Superior temporal gyrus (tissue), 1 donor: ENCODE measurements at regions not wholly inside any gene's neighbourhood (a gene's known extent, or its start where the extent isn't known, plus 50 kb on each side); places are given as distances from the start of the nearest gene placed in this dataset.

Experiments used
- DNase-seq: peaks from one replicate; pipeline ENCODE4 v3.0.0-alpha.2; 2016; ENCODE audit errors: extremely low spot score

GRCh38 chr5:164818445-164818844 lies 1313.0 kb downstream of the MAT2B start:
- no peak for DNase-seq

DNA sequence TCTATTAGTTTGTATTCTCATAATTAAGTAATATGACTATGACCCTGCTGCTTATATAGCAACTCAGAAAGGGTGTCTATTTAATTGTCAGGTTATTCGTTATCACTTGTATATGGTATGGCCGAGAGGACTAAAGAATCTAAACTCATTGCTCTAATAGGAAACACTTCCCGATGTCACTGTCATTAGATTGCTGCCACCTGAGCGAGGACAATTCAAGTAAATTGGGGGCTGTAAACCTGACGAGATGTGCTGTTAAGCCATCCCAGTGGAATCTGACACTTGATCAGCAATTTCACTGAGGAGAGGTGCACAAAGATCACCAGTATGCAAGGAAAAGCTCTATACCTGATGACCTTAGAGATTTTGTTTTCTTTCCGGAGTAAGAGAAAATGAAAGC lies 1319.3 kb downstream of the MAT2B start:
- DNase-seq, result no peak

- peak; percentile 22 for DNase-seq
Observed at GRCh38 chr5:164832516-164832915, 1327.1 kb downstream of the MAT2B start.

- DNase-seq, result no peak
Observed at GRCh38 chr5:164844348-164844747, 1338.9 kb downstream of the MAT2B start.

DNA sequence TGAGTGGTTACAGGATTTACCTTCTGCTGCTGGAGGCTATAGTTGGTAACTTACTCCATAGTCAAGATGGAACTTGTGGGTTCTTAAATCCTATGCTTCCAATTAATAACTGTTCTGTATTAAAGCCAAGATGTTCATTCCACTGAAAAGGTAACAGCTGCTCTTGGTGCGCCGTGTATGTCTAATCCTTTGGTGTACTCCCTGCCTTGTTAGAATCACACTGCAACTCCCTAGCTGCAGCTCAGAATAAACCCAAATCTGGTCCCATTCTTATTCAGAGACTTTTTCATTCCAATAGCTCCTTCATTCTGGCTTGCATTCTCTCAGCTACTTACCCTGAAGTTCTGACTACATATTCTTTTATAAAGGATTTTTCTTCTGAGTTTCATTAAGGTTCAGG lies 1355.5 kb downstream of the MAT2B start:
- no peak for DNase-seq

- DNase-seq, result no peak
Observed at GRCh38 chr5:164861610-164862009, 1356.2 kb downstream of the MAT2B start.

GRCh38 chr5:164868761-164869160 lies 1363.3 kb downstream of the MAT2B start:
- DNase-seq, result no peak

DNA sequence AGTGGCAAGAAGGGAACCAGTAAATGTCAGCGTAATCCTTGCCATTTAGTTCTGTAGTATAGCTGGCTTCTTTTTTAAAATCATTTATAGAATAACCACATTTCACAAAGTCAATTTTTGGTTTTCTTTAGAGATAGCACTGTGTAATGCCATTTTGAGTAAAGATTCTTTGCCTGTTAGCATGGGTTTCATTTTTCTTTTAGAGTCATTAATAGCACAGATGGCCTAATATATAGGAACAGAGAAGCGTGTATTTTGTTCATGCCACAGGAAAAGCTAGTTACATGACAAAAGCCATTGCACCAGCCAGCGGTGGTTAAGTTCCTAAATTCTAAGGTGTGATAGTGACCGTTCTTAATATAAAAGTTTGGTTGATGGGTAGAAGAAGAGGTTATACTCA lies 1363.9 kb downstream of the MAT2B start:
- DNase-seq, result no peak

DNA sequence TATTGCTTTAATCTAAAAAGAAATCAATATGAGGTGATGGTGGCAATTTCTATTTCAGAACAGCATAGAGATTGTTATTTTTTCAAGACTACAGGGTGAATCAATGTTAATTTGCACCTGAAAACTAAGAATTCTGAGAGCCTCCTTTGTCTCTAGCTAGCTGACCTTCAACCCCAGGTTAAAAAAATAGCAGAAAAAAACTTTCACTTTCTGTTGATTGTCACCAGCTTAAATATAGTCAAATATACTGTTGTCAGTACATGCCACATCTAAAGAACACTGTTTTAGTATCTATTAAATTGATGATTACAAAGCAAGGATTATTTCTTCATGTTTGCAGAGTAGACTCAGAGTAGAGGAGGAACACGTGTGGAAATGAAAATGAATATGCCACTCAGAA lies 1371.4 kb downstream of the MAT2B start:
- no peak for DNase-seq

GRCh38 chr5:164881442-164881841 lies 1376.0 kb downstream of the MAT2B start:
- DNase-seq, result no peak

DNA sequence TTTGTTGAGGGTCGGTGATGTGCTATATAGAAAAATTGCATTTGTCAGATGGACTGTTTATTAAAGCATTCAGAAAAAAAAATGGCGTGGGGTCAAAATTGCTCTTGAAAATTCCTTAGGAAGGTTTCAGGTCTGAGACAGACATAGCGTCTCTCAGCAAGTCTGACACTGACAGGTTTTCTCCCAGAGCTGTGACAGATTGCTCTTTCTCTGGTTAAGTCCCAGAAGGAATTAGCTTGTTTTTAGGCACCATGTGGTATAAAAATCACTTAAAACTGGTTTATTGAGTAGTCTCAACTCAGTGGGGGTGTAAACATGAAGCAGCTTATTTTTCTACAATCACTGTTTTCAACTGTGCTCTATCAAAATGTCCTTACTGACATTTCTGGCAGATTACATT lies 1379.8 kb downstream of the MAT2B start:
- DNase-seq, result no peak

- DNase-seq, result no peak
Observed at GRCh38 chr5:164893071-164893470, 1387.7 kb downstream of the MAT2B start.

DNA sequence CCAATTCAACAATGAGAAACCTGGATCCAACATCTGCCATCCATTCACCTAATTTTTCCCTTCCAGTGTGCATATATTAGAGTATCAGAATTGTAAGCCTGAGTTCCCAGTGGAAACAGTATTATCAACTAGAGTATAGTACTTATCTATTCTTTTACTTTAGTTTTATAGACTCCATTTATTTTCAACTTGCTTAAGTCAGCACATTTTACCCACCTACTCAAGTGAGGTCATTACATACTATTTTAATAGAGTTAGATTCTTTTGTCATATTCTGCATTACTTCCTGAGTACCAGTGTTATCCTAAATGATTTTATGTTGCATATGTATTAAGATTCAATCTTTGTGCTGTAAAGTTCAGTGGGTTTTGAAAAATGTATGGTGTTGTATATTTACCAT lies 1393.3 kb downstream of the MAT2B start:
- DNase-seq, result no peak

DNA sequence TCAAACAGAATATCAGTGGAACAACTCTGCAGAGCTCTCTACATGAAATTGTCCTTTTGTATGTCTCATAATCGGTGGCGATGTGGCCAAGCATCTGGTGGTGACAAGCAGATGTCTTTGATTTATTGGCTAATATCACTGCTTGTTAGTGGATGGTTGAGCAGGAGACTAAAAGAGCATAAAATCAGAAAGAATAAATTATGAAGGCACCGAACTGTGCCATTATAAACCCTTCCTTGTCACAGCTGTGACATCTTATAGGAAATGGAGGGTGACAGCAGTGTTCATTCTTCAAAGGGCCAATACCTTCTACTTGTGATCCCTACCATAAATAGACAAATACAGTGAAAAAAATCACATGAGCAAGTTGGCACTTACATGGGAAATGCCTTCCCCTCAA lies 1404.3 kb downstream of the MAT2B start:
- DNase-seq, result no peak

DNA sequence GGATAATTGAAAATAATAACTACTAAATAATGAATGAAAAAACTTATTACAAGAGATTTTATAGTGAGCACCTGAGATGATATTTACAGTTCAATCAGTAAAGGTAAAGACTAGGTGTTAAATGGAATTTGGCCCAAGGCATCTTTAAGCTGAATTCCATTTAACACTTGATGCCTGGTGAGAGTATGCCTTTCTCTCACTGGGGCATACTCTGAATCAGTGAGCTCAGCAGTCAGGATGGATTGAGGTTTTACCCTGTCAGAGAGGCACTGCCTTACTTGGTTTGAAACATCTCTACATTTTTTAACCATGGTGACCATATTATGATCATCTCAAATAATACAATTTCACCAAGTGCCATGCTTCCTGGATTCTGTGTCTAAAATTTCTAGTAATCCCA lies 1416.3 kb downstream of the MAT2B start:
- DNase-seq, result no peak

GRCh38 chr5:164934039-164934438 lies 1428.6 kb downstream of the MAT2B start:
- no peak for DNase-seq

DNA sequence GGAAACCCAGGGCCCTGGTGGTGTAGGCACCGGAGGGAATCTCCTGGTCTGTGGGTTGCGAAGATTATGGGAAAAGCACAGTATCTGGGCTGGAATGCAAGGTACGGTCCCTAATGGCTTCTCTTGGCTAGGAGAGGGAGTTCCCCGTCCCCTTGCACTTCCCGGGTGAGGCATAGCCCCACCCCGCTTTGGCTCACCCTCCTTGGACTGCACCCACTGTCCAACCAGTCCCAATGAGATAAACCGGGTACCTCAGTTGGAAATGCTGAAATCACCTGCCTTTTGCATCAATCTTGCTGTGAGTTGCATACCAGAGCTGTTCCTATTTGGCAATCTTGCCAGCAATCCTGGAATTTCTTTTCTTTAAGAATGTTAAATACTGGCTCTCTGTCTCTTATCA lies 1429.1 kb downstream of the MAT2B start:
- no peak for DNase-seq

GRCh38 chr5:164941132-164941531 lies 1435.7 kb downstream of the MAT2B start:
- DNase-seq, result no peak

DNA sequence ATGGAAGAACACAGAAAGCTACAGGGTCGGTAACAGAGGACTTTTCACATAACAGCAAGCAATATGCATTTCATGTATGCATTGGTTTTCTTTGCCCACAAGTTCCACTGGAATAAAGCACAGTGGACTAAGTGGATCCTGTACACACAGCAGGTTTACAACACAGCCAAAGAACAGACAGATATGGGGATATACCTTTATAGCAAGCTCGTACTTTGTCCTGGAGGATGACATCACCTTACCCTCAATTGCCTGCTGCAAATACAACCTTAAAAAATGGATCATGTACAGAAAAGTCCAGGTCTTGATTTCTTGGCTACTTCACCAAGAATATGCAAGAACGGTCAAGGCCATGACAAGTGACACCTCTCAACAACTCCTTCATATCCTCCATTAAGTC lies 1445.5 kb downstream of the MAT2B start:
- no peak for DNase-seq

- no peak for DNase-seq
Observed at GRCh38 chr5:164951570-164951969, 1446.2 kb downstream of the MAT2B start.

DNA sequence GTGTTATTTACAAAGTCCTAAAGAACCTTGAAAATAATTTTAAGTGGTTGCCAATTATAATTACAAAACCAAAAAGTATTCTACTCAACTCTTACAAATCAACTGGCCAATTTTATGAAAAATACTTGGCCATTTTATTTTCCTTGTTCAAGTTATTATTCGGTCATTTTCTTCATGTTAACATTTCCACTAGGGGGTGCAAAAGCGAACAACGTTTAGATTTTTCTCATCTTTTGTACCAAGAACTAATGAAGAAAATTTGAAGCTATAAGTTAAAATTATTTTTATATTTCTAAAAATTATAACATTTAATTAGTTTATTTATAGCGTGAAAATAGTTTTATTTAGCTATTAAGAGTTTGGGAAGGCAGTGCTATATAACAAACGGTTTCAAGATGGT lies 1453.3 kb downstream of the MAT2B start:
- no peak for DNase-seq

- no peak for DNase-seq
Observed at GRCh38 chr5:164959761-164960160, 1454.3 kb downstream of the MAT2B start.

DNA sequence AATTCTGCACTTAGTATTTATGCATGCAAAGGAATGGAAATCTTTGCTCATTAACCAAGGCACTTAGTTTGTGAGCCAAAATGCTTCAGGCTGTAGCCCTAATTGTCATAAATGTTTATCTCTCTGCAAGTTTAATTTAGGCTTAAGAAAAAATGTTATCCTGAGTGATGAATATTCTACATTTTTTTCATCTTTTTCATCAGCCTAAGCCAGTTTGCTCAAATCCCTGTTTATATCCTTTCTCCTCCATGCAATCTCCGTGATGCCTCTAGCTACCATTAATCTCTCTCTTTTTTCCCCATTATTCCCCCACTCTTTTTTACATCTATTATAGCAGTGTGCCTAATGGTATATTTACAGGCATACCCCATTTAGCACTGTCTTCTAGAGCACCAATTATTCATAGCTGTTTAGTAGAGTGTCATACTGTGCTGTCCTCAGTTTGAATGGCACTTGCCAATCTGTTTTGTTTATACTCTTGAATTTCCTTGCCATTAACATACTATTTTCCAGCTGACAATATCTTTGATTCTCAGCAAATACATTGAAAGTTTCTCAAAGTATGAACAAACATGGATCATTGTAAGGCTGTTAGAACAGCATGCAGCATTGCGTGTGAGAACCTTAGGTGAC lies 1457.0 kb downstream of the MAT2B start:
- DNase-seq, result no peak

DNA sequence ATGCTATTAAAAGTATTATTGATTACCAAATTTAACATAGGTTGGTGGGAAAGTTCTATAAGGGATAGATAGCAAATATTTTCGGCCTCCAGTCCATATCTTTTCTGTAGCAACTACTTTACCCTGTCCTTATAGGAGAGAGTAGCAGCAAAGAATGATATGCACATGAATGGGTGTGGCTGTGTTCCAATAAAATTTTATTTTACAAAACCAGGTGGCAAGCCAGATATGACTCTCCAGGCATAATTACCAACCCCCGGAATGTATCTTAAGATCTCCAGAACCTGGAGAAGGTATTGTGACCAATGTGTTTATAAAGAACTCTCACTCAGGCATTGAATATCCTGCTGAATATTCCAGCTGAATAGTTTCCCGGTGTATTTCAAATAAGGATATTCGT lies 1461.2 kb downstream of the MAT2B start:
- DNase-seq, result no peak
